Tibial nerve (tissue), 4 donors: ENCODE measurements at regions not wholly inside any gene's neighbourhood (a gene's known extent, or its start where the extent isn't known, plus 50 kb on each side); places are given as distances from the start of the nearest gene placed in this dataset.

ENCODE experiments used
- DNase-seq, 2 donors: peaks; one replicate each; pipeline ENCODE4 v3.0.0-alpha.2; 2019; ENCODE audit warnings: low spot score in 2 of 2
- H3K27ac ChIP-seq, 4 donors: fragments of 200-600 bp; sonication (generic) in 3 of 4; one replicate each; pipeline ENCODE4 v1.5.1; 2017 to 2019; ENCODE audit warnings: mild to moderate bottlenecking in 1 of 4
- H3K27me3 ChIP-seq, 2 donors: fragments of 200-600 bp; sonication (generic) in 1 of 2; one replicate each; pipeline versions ENCODE4 v1.5.1 to v1.6.0; 2017 to 2019
- H3K36me3 ChIP-seq, 3 donors: fragments of 200-600 bp; sonication (generic); one replicate each; pipeline ENCODE4 v1.5.1; 2018 to 2019
- H3K4me1 ChIP-seq, 4 donors: fragments of 200-600 bp; sonication (generic) in 3 of 4; one replicate each; pipeline ENCODE4 v1.5.1; 2017 to 2019
- H3K4me3 ChIP-seq, 4 donors: fragments of 200-600 bp; sonication (generic) in 3 of 4; one replicate each; pipeline ENCODE4 v1.5.1; 2017 to 2019; ENCODE audit warnings: mild to moderate bottlenecking in 1 of 4, moderate library complexity in 1 of 4
- H3K9me3 ChIP-seq, 4 donors: fragments of 200-600 bp; sonication (generic) in 3 of 4; one replicate each; pipeline ENCODE4 v1.5.1; 2017 to 2019
- EP300 ChIP-seq, 2 donors: sonication (generic); formaldehyde crosslinking; IDR thresholded peaks; one replicate each; pipeline ENCODE4 v1.6.1; 2017; ENCODE audit warnings: antibody characterized with exemption in 2 of 2, mild to moderate bottlenecking in 1 of 2
- POLR2A ChIP-seq, 2 donors: fragments of 450-650 bp; IDR thresholded peaks; one replicate each; pipeline ENCODE4 v1.6.1; 2017; ENCODE audit warnings: antibody characterized with exemption in 2 of 2, mild to moderate bottlenecking in 2 of 2, moderate library complexity in 2 of 2
- WGBS, 2 donors: methylation state at CpG; one replicate each; pipeline ENCODE4 v1.1.5; 2018; 5-methylcytosine and 5-hydroxymethylcytosine counted together
- TF ChIP-seq, protein P1 (sequence below), 5 experiments: fragments of 200-600 bp in 3 of 5; fragments of 450-650 bp in 2 of 5; sonication (generic) in 3 of 5; IDR thresholded peaks; one replicate each; pipeline ENCODE4 v1.5.1; 2016 to 2019; ENCODE audit warnings: antibody characterized with exemption in 5 of 5, mild to moderate bottlenecking in 3 of 5, moderate library complexity in 2 of 5

DNA sequence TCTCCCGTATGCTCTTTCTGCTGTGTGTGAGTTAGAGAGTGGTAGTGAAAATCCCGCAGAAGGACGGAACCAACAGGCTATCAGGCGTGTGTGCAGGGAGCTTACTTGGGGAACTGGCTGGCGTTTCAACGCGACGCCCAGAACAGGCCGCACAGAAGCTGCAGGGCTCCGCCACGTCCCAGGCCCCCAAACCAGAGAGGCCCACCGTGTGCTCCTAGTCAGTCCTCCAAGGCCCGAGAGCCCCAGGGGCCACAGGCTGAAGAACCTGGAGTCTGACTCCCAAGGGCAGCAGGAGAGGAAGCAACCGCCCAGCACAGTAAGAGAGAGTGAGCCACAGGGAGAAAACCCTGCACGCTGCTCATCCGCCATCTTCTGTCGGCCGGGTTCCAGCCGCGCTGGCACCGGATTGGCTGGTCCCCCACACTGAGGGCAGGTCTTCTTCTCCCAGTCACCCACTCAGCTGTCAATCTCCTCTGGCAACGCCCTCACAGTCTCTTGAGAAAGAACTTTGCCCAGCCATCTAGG, 730.6 kb upstream of the VSTM2A start:
- Histone ChIP-seq H3K4me3 (no peak overlapping the region), H3K4me1 (no peaks in the 10 kb centered on the region), H3K27ac (no peak overlapping the region), H3K36me3 (no peaks in the 10 kb centered on the region), H3K27me3 (no peaks in the 10 kb centered on the region), H3K9me3 (no peaks in the 10 kb centered on the region)
- DNase-seq = no peak
- 94 to 97% methylated on average over 21 to 22 of the region's 22 CpGs for WGBS, 2 donors
- TF ChIP-seq POLR2A (IDR thresholded peaks at IDR 0.05) (no peak), EP300 (IDR thresholded peaks at IDR 0.05) (no peak)
- TF ChIP-seq, protein P1, sequence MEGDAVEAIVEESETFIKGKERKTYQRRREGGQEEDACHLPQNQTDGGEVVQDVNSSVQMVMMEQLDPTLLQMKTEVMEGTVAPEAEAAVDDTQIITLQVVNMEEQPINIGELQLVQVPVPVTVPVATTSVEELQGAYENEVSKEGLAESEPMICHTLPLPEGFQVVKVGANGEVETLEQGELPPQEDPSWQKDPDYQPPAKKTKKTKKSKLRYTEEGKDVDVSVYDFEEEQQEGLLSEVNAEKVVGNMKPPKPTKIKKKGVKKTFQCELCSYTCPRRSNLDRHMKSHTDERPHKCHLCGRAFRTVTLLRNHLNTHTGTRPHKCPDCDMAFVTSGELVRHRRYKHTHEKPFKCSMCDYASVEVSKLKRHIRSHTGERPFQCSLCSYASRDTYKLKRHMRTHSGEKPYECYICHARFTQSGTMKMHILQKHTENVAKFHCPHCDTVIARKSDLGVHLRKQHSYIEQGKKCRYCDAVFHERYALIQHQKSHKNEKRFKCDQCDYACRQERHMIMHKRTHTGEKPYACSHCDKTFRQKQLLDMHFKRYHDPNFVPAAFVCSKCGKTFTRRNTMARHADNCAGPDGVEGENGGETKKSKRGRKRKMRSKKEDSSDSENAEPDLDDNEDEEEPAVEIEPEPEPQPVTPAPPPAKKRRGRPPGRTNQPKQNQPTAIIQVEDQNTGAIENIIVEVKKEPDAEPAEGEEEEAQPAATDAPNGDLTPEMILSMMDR (IDR thresholded peaks at IDR 0.05) = no peak

DNA sequence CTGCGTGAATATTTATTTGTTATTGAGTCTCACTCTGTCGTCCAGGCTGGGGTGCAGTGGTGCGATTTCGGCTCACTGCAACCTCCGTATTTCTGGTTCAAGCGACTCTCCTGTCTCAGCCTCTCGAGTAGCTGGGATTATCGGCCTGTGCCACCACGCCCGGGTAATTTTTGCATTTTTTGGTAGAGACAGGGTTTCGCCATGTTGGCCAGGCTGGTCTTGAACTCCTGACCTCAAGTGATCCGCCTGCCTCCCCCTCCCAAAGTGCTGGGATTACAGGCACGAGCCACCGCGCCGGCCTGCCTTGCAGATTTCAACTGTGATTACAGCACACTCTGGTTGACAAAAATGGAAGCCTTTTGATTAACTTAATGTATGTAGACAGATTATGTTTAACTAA, 730.0 kb upstream of the VSTM2A start:
- no peak for DNase-seq
- Histone ChIP-seq H3K27me3 (no peaks in the 10 kb centered on the region), H3K36me3 (no peaks in the 10 kb centered on the region), H3K4me3 (no peak overlapping the region), H3K27ac (no peak overlapping the region), H3K9me3 (no peaks in the 10 kb centered on the region), H3K4me1 (no peaks in the 10 kb centered on the region)
- WGBS, 2 donors = 90 to 95% methylated on average over 16 of the region's 16 CpGs
- TF ChIP-seq EP300 (IDR thresholded peaks at IDR 0.05) (no peak), POLR2A (IDR thresholded peaks at IDR 0.05) (no peak)
- TF ChIP-seq, protein P1 (IDR thresholded peaks at IDR 0.05) = no peak

DNA sequence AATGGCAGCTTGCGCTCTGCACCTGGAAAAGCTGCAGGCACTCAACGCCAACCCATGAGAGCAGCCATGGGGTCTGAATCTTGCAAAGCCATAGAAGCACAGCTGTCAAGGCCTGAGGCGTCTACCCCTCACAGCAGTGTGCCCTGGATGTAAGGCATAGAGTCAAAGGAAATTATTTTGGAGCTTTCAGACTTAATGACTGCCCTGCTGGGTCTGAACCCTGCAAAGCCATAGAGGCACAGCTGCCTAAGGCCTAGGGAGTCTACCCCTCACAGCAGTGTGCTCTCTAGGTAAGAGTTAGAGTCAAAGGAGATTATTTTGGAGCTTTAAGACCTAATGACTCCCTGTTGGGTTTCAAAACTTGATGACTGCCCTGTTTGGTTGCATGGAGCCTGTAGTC, 706.9 kb upstream of the VSTM2A start:
- no peak overlapping the region for H3K4me3 ChIP-seq
- H3K4me1 ChIP-seq = no peaks in the 10 kb centered on the region
- H3K36me3 ChIP-seq = no peaks in the 10 kb centered on the region
- no peak overlapping the region for H3K27ac ChIP-seq
- DNase-seq = no peak
- TF ChIP-seq EP300 (IDR thresholded peaks at IDR 0.05) = no peak
- TF ChIP-seq, protein P1 (IDR thresholded peaks at IDR 0.05) = no peak
- no peak for TF ChIP-seq POLR2A (IDR thresholded peaks at IDR 0.05)
- peaks cover 0 to 15% (median 0%) of the 10 kb centered on the region in 4 donors for H3K9me3 ChIP-seq
- WGBS, 2 donors = 40 to 83% methylated on average over 1 to 2 of the region's 3 CpGs
- H3K27me3 ChIP-seq = no peaks in the 10 kb centered on the region

DNA sequence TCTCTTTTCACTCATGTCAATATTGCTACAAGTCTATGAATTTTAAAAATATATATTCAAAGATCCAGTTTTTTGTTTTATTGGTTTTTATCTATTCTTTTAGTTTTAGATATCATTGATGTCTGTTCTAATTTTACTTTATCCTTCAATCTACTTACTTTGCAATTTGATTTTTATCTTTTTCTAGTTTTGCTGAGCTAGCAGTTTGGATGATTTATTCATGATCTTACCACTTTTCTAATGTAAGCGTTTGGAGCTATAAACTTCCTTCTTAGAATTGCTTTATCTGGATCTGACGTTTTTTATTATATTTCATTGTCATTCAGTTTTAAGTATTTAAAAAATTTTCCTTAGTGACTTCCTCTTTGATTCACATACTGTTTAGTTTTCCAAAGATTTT, 664.5 kb upstream of the VSTM2A start:
- Histone ChIP-seq H3K9me3 (peaks cover 0 to 10% (median 0%) of the 10 kb centered on the region in 4 donors), H3K27me3 (no peaks in the 10 kb centered on the region), H3K4me3 (no peak overlapping the region), H3K27ac (no peak overlapping the region), H3K4me1 (no peaks in the 10 kb centered on the region), H3K36me3 (no peaks in the 10 kb centered on the region)
- no peak for TF ChIP-seq EP300 (IDR thresholded peaks at IDR 0.05)
- no peak for TF ChIP-seq POLR2A (IDR thresholded peaks at IDR 0.05)
- TF ChIP-seq, protein P1 (IDR thresholded peaks at IDR 0.05) = no peak
- 25 to 71% methylated on average over 2 of the region's 2 CpGs for WGBS, 2 donors
- DNase-seq = no peak

DNA sequence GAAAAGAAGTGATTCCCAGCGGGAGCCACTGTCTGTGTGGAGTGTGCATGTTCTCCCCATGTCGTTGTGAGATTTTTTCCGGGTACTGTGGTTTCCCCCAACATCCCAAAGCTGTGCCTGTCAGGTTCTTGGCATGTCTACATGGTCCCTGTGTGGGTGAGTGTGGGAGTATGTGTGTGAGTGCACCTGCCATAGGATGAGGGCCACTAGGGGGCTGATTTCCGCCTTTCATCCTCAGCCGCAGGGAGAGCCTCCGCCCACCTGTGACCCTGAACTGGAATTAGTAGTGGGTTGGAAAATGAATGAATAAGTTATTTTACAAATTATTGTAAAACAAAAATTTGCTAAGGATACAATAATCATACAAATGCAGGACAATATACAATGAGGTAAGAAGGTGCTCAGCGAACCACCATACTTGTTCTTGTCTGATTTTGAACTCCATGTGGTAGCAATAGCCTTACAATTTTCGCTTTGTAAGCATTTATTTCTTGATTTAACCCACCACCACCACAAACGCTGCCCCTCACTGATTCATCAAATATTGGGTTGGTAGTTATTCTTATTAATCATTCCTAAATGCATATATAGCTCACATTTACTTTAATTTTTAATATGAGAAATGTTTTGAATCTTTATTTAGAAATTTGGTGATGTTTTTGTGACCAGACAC, 641.2 kb upstream of the VSTM2A start:
- Histone ChIP-seq H3K27ac (no peak overlapping the region), H3K4me1 (no peaks in the 10 kb centered on the region), H3K4me3 (no peak overlapping the region), H3K9me3 (peaks cover 0 to 1% (median 0%) of the 10 kb centered on the region in 4 donors), H3K36me3 (no peaks in the 10 kb centered on the region), H3K27me3 (no peaks in the 10 kb centered on the region)
- 85 to 88% methylated on average over 9 of the region's 9 CpGs for WGBS, 2 donors
- no peak for TF ChIP-seq EP300 (IDR thresholded peaks at IDR 0.05)
- no peak for TF ChIP-seq POLR2A (IDR thresholded peaks at IDR 0.05)
- TF ChIP-seq, protein P1 (IDR thresholded peaks at IDR 0.05) = no peak
- DNase-seq = no peak
